Gastroesophageal sphincter (tissue), 4 donors: ENCODE measurements at regions not wholly inside any gene's neighbourhood (a gene's known extent, or its start where the extent isn't known, plus 50 kb on each side); places are given as distances from the start of the nearest gene placed in this dataset.
"Not testable (repeated sequence)": the region's sequence is repeated elsewhere in the genome, so short reads cannot be mapped to it uniquely, and the experiment has no call there.

Experiments
- ATAC-seq: fragments of 150-250 bp; one replicate; pipeline ENCODE4 v1.9.1; 2016; ENCODE audit warnings: mild to moderate bottlenecking, moderate library complexity
- H3K27ac ChIP-seq, 4 donors: fragments of 200-600 bp; sonication (generic) in 3 of 4; 1 replicate in 3 of 4; 2 replicates in 1 of 4; pipeline ENCODE4 v1.5.1; 2016 to 2019
- H3K27me3 ChIP-seq: fragments of 200-600 bp; sonication (generic); one replicate; pipeline ENCODE4 v1.5.1; 2019
- H3K36me3 ChIP-seq, 2 donors: fragments of 200-600 bp; sonication (generic); one replicate each; pipeline ENCODE4 v1.5.1; 2019; ENCODE audit warnings: control low read depth in 1 of 2
- H3K4me1 ChIP-seq, 3 donors: fragments of 200-600 bp; sonication (generic); 1 replicate in 2 of 3; 2 replicates in 1 of 3; pipeline ENCODE4 v1.5.1; 2016 to 2019; ENCODE audit warnings: control low read depth in 2 of 3
- H3K4me3 ChIP-seq, 2 donors: fragments of 200-600 bp; sonication (generic); one replicate each; pipeline ENCODE4 v1.5.1; 2019; ENCODE audit warnings: mild to moderate bottlenecking in 1 of 2, moderate library complexity in 1 of 2
- H3K9me3 ChIP-seq, 3 donors: fragments of 200-600 bp; sonication (generic); one replicate each; pipeline ENCODE4 v1.5.1; 2017 to 2019; ENCODE audit warnings: control low read depth in 2 of 3
- CTCF ChIP-seq, 4 experiments: fragments of 200-600 bp in 2 of 4; fragments of 450-650 bp in 2 of 4; sonication (generic) in 1 of 4; IDR thresholded peaks; one replicate each; pipeline ENCODE4 v1.5.1; 2017 to 2019; ENCODE audit warnings: antibody characterized with exemption in 4 of 4, mild to moderate bottlenecking in 2 of 4, moderate library complexity in 2 of 4
- EP300 ChIP-seq: sonication (generic); formaldehyde crosslinking; IDR thresholded peaks from one replicate; pipeline ENCODE4 v1.6.1; 2017; ENCODE audit warnings: antibody characterized with exemption, mild to moderate bottlenecking
- POLR2A ChIP-seq, 2 donors: fragments of 450-650 bp; IDR thresholded peaks; one replicate each; pipeline ENCODE4 v1.6.1; 2017; ENCODE audit warnings: antibody characterized with exemption in 2 of 2, mild to moderate bottlenecking in 2 of 2, moderate library complexity in 1 of 2
- POLR2AphosphoS5 ChIP-seq: sonication (generic); formaldehyde crosslinking; IDR thresholded peaks from one replicate; pipeline ENCODE4 v1.6.1; 2017; ENCODE audit warnings: antibody characterized with exemption
- WGBS, 2 donors: methylation state at CpG; one replicate each; pipeline ENCODE4 v1.1.5; 2018; ENCODE audit warnings: low coverage in 1 of 2; 5-methylcytosine and 5-hydroxymethylcytosine counted together

GRCh38 chr7:123270570-123270969 is 70.8 kb upstream of the SLC13A1 start:
- TF ChIP-seq EP300 (no peak), CTCF (IDR thresholded peaks at IDR 0.05) (no peak), POLR2A (IDR thresholded peaks at IDR 0.05) (no peak), POLR2AphosphoS5 (no peak)
- H3K27me3 ChIP-seq: no peaks in the 10 kb centered on the region
- no peak overlapping the region for H3K4me3 ChIP-seq
- H3K4me1 ChIP-seq: no peaks in the 10 kb centered on the region
- no peaks in the 10 kb centered on the region for H3K9me3 ChIP-seq
- ATAC-seq: no peak
- no peak overlapping the region for H3K27ac ChIP-seq
- 75 to 89% methylated on average over 1 of the region's 1 CpG for whole genome bisulfite sequencing, 2 donors
- no peaks in the 10 kb centered on the region for H3K36me3 ChIP-seq

DNA sequence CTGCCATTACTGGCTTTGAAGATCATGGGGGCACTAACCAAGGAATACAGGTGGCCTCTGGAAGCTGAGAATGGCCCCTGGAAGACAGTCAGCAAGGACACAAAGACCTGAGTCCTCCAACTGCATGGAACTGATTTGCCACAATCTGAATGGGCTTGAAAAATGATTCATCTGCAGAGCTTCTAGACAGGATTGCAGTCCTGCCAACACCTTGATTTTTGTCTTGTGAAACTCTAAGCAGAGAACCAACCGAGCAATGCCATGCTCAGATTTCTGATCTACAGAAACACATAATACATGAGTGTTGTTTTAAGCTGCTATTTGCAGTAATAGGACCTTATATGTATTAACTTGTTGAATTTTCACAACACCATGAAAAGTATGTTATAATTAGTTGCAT is 66.1 kb upstream of the SLC13A1 start:
- H3K27me3 ChIP-seq: no peaks in the 10 kb centered on the region
- WGBS, 2 donors: 86 to 92% methylated on average over 1 of the region's 1 CpG
- H3K4me1 ChIP-seq: no peaks in the 10 kb centered on the region
- TF ChIP-seq EP300: no peak
- no peak for TF ChIP-seq CTCF (IDR thresholded peaks at IDR 0.05)
- no peak for TF ChIP-seq POLR2A (IDR thresholded peaks at IDR 0.05)
- no peak for TF ChIP-seq POLR2AphosphoS5
- no peak for ATAC-seq
- no peaks in the 10 kb centered on the region for H3K9me3 ChIP-seq
- H3K36me3 ChIP-seq: no peaks in the 10 kb centered on the region
- H3K4me3 ChIP-seq: no peak overlapping the region
- H3K27ac ChIP-seq: no peak overlapping the region

DNA sequence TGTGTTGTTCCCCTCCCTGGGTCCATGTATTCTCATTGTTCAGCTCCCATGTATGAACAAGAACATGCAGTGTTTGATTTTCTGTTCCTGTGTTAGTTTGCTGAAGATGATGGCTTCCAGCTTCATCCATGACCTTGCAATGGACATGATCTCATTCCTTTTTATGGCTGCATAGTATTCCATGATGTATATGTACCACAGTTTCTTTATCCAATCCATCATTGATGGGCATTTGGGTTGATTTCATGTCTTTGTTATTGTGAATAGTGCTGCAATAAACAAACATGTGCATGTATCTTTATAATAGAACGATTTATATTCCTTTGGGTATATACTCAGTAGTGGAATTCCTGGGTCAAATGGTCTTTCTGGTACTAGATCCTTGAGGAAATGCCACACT is 65.1 kb upstream of the SLC13A1 start:
- H3K27me3 ChIP-seq, H3K36me3 ChIP-seq, H3K4me1 ChIP-seq, ATAC-seq, H3K27ac ChIP-seq, H3K9me3 ChIP-seq, H3K4me3 ChIP-seq: not testable (repeated sequence)
- WGBS, 2 donors: 62% methylated on average over 1 of the region's 1 CpG; no CpG with 5 or more reads in 1 of the 2 donors

DNA sequence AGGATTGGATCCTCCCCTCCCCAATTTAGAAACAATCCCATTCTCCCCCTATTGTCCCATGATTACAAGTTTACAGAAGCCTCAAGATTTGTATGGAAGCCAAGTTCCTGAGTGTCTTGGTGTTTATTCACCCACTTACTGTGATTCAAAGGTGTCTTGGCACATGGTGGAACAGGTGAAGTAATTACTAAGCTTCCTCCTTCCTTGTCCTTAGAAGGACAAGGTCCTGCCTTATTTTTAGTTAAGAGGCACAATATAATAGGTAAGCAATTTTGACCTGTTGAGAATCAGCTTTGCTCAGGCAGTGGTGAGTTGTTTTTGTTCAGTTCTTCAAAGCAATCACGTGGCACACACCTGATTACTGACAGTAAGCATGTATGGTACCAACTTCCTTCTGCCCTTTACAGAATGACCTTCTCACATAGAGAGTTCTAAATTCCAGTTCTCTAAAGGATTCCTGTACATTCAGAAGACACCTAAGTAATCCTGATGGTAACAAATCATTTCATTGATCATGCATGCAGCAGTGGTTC is 60.7 kb upstream of the SLC13A1 start:
- no peak overlapping the region for H3K27ac ChIP-seq
- no peak for TF ChIP-seq POLR2A (IDR thresholded peaks at IDR 0.05)
- TF ChIP-seq POLR2AphosphoS5: no peak
- no peak for TF ChIP-seq CTCF (IDR thresholded peaks at IDR 0.05)
- no peak for TF ChIP-seq EP300
- H3K4me1 ChIP-seq: no peaks in the 10 kb centered on the region
- 80% methylated on average over 1 of the region's 1 CpG; no CpG with 5 or more reads in 1 of the 2 donors for WGBS, 2 donors
- H3K9me3 ChIP-seq: no peaks in the 10 kb centered on the region
- no peak for ATAC-seq
- H3K27me3 ChIP-seq: no peaks in the 10 kb centered on the region
- no peak overlapping the region for H3K4me3 ChIP-seq
- H3K36me3 ChIP-seq: no peaks in the 10 kb centered on the region

- WGBS, 2 donors: 79 to 94% methylated on average over 2 of the region's 2 CpGs
- TF ChIP-seq EP300: no peak
- TF ChIP-seq CTCF (IDR thresholded peaks at IDR 0.05): no peak
- no peak for TF ChIP-seq POLR2AphosphoS5
- TF ChIP-seq POLR2A (IDR thresholded peaks at IDR 0.05): no peak
- Histone ChIP-seq H3K27me3 (no peaks in the 10 kb centered on the region), H3K9me3 (no peaks in the 10 kb centered on the region), H3K4me1 (no peaks in the 10 kb centered on the region), H3K27ac (no peak overlapping the region), H3K4me3 (no peak overlapping the region), H3K36me3 (no peaks in the 10 kb centered on the region)
- no peak for ATAC-seq
Observed at GRCh38 chr7:123259759-123260158, 60.0 kb upstream of the SLC13A1 start.
